AG10803 (cell line): ENCODE measurements at regions not wholly inside any gene's neighbourhood (a gene's known extent, or its start where the extent isn't known, plus 50 kb on each side); places are given as distances from the start of the nearest gene placed in this dataset.

ENCODE experiments used
- DNase-seq: peaks from one replicate; pipeline ENCODE4 v3.0.0; 2010; ENCODE audit warnings: low read depth
- H3K4me3 ChIP-seq: 2 replicates; pipeline ENCODE4 v1.5.1; 2011; ENCODE audit warnings: mild to moderate bottlenecking, low read length, control low read depth
- CTCF ChIP-seq: conservative IDR thresholded peaks from 2 replicates; pipeline ENCODE4 v1.5.1; 2011; ENCODE audit warnings: mild to moderate bottlenecking, low read length, control low read depth, inconsistent platforms

DNA sequence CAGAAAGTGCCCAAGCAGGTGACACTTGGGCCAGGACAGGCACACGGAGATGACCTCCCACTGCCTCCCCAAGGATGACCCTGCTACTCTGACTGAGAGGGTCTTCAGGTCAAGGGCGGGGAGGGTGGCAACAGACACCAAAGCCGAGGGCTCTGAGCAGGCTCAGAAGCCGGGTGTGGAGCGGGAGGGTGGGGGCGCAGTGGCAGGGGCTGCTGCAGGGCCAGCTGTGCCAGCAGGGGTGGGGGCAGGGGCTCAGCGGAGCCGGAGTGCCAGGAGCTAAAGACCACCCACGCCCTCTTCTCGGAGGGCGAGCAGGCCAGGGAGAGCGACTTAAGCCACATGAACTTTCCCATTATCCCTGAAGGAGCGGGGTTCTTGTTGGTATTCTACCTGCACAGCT, 93.3 kb upstream of the MBOAT2 start:
- DNase-seq, result no peak
- H3K4me3 ChIP-seq, result no peak overlapping the region
- no peak for TF ChIP-seq CTCF

DNA sequence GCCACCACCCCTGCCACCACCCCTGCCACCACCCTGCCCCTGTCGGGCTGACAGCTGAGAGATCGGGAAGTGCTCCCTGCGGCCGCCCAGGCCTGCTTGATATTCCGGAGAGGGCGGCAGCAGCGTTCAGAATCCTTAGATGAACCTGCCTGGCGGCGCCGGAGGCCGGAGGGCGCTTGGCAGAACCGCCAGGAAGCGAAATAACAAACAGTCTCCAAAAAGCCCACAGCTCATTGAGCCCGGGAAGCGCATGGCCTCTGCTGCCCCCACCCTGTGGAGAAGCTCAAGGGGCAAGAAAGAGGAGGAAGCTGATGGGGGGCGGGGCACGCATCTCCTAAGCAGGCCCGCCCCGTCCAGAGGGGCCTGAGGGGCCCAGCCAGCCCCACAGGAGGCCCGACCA, 92.2 kb upstream of the MBOAT2 start:
- H3K4me3 ChIP-seq, result no peak overlapping the region

GRCh38 chr2:9095226-9095625, 91.7 kb upstream of the MBOAT2 start:
- no peak for DNase-seq
- H3K4me3 ChIP-seq, result no peak overlapping the region
- no peak for TF ChIP-seq CTCF

More for the DNA sequence above, 92.2 kb upstream of the MBOAT2 start:
- DNase-seq, result peak; percentile 49
- TF ChIP-seq CTCF, result peak; percentile 22

GRCh38 chr2:9094117-9094516, 90.6 kb upstream of the MBOAT2 start:
- no peak for DNase-seq
- no peak overlapping the region for H3K4me3 ChIP-seq
- TF ChIP-seq CTCF, result no peak

- DNase-seq, result no peak
- TF ChIP-seq CTCF, result no peak
- H3K4me3 ChIP-seq, result no peak overlapping the region
These were observed 89.8 kb upstream of the MBOAT2 start for GRCh38 chr2:9093324-9093723.

DNA sequence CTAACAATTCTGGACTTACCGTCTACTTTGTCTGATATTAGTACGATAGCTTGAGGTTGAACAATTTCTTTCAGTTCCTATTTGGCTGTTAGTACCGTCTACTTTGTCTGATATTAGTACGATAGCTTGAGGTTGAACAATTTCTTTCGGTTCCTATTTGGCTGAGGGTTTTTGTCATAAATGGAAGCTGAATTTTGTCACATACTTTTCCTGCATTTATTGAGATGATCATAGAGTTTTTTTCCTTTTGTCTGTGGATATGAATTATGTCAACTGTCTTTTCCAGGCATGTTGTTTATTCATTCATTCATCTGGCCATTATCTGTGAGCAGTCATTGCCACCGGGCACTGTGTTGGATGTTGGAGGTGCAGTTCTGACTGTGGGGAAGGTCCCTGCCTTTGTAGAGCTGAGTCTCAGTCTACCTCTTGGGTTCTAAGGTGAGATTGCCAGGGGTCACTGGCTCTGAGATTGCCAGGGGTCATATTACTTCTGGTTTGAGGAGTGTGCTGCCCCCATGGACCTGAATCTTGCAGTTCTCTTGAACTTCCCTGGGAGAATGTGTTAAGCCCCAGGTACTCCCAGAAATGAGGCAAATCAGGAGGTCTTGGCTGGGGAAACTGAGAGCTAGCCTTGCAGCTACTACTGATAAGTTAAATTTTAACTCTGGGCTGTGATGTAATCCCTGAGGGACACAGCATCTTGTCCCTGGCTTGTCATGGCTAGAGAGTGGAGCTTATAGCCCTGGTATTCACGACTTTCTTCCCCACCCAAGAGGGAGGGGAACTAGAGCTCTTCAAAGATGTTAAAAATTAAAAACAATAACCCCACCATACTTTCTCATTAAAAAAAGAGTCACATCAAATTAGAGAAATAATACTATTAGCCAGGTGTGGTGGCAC, 89.1 kb upstream of the MBOAT2 start:
- H3K4me3 ChIP-seq, result no peak overlapping the region
- no peak for DNase-seq
- no peak for TF ChIP-seq CTCF

DNA sequence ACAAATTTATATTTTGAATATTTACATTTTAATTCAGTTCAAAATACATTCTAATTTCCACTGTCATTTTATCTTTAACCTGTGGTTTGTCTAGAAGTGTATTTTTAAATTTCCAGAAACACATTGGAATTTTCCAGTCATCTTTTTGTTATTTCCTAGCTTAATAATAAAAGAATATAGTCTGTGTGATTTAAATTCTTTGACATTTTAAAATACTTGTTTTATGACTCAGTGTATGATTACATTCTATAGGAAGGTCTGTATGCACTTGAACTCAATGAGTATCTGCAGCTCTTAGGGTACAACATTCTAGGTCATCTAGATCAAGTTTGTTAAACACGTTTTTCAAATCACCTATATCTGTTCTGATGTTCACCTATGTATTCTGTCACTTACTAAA, 88.3 kb upstream of the MBOAT2 start:
- no peak for TF ChIP-seq CTCF
- no peak overlapping the region for H3K4me3 ChIP-seq
- no peak for DNase-seq
